ENCODE measurements at regions not wholly inside any gene's neighbourhood (a gene's known extent, or its start where the extent isn't known, plus 50 kb on each side); places are given as distances from the start of the nearest gene placed in this dataset.

GRCh38 chr7:152514771-152515105 lies 78.9 kb upstream of the KMT2C start:
- no peak for TF ChIP-seq CTCF (IDR thresholded peaks at IDR 0.05)
- no peak for DNase-seq (ENCODE audit: low spot score)
- no peak for ATAC-seq (ENCODE audit: low FRiP score)

- DNase-seq (ENCODE audit: low spot score), result no peak
- ATAC-seq (ENCODE audit: low FRiP score), result no peak
- no peak for TF ChIP-seq CTCF (IDR thresholded peaks at IDR 0.05)
These were observed 78.3 kb upstream of the KMT2C start for GRCh38 chr7:152513861-152514770.

GRCh38 chr7:152512706-152513105 lies 76.9 kb upstream of the KMT2C start:
- no peak for TF ChIP-seq CTCF (IDR thresholded peaks at IDR 0.05)
- ATAC-seq (ENCODE audit: low FRiP score), result no peak
- no peak for DNase-seq (ENCODE audit: low spot score)

- TF ChIP-seq CTCF (IDR thresholded peaks at IDR 0.05), result no peak
- ATAC-seq (ENCODE audit: low FRiP score) (no peak), DNase-seq (ENCODE audit: low spot score) (no peak)
These were observed 75.9 kb upstream of the KMT2C start for GRCh38 chr7:152511736-152512135.

- no peak for TF ChIP-seq CTCF (IDR thresholded peaks at IDR 0.05)
- ATAC-seq (ENCODE audit: low FRiP score) (no peak), DNase-seq (ENCODE audit: low spot score) (no peak)
These were observed 72.9 kb upstream of the KMT2C start for GRCh38 chr7:152508701-152509100.

GRCh38 chr7:152505606-152506005 lies 69.8 kb upstream of the KMT2C start:
- DNase-seq (ENCODE audit: low spot score) (no peak), ATAC-seq (ENCODE audit: low FRiP score) (no peak)
- no peak for TF ChIP-seq CTCF (IDR thresholded peaks at IDR 0.05)

GRCh38 chr7:152504816-152505215 lies 69.0 kb upstream of the KMT2C start:
- ATAC-seq (ENCODE audit: low FRiP score) (no peak), DNase-seq (ENCODE audit: low spot score) (no peak)
- TF ChIP-seq CTCF (IDR thresholded peaks at IDR 0.05), result no peak
